Loucy (cell line): ENCODE measurements at regions not wholly inside any gene's neighbourhood (a gene's known extent, or its start where the extent isn't known, plus 50 kb on each side); places are given as distances from the start of the nearest gene placed in this dataset.

Experiments
- H2AFZ ChIP-seq: fragments of 200-600 bp; sonication (generic); 2 replicates; pipeline ENCODE4 v1.6.0; 2016; ENCODE audit warnings: antibody characterized with exemption, mild to moderate bottlenecking, low read length, moderate library complexity
- H3F3A ChIP-seq: fragments of 200-600 bp; 2 replicates; pipeline ENCODE4 v1.6.0; 2016; ENCODE audit warnings: antibody characterized with exemption, low read depth, mild to moderate bottlenecking
- H3K27me3 ChIP-seq: fragments of 200-600 bp; sonication (generic); 2 replicates; pipeline ENCODE4 v1.6.1; 2014; ENCODE audit warnings: low read length, mild to moderate bottlenecking; ENCODE audit not compliant: insufficient read depth, poor library complexity, severe bottlenecking
- H3K36me3 ChIP-seq: fragments of 200-600 bp; sonication (generic); 2 replicates; pipeline ENCODE4 v1.6.1; 2016; ENCODE audit warnings: low read length; ENCODE audit not compliant: insufficient read depth
- H3K4me1 ChIP-seq: fragments of 200-600 bp; sonication (generic); 2 replicates; pipeline ENCODE4 v1.5.1; 2014; ENCODE audit warnings: low read length, mild to moderate bottlenecking; ENCODE audit not compliant: insufficient read depth, poor library complexity, severe bottlenecking
- H3K4me2 ChIP-seq: fragments of 200-600 bp; sonication (generic); 2 replicates; pipeline ENCODE4 v1.6.0; 2014; ENCODE audit warnings: antibody characterized with exemption, low read length, low read depth, mild to moderate bottlenecking; ENCODE audit not compliant: poor library complexity, severe bottlenecking
- H3K4me3 ChIP-seq: fragments of 200-600 bp; sonication (generic); 2 replicates; pipeline ENCODE4 v1.5.1; 2014; ENCODE audit warnings: low read length, mild to moderate bottlenecking, mixed read lengths; ENCODE audit not compliant: poor library complexity, severe bottlenecking
- H3K79me2 ChIP-seq: fragments of 200-600 bp; sonication (generic); 2 replicates; pipeline ENCODE4 v1.6.1; 2014; ENCODE audit warnings: low read length; ENCODE audit not compliant: insufficient read depth
- H3K9ac ChIP-seq: fragments of 200-600 bp; sonication (generic); 2 replicates; pipeline ENCODE4 v1.6.0; 2014; ENCODE audit warnings: mild to moderate bottlenecking, low read depth, low read length, moderate library complexity; ENCODE audit not compliant: poor library complexity, severe bottlenecking
- H3K9me2 ChIP-seq: fragments of 200-600 bp; sonication (generic); replicated peaks from 2 replicates; pipeline ENCODE4 v1.6.1; 2016; ENCODE audit warnings: low read depth, low read length, mixed read lengths
- H3K9me3 ChIP-seq: fragments of 200-600 bp; sonication (generic); 2 replicates; pipeline ENCODE4 v1.6.1; 2014; ENCODE audit warnings: mild to moderate bottlenecking, antibody characterized with exemption, low read length, low read depth; ENCODE audit not compliant: insufficient read depth
- H4K20me1 ChIP-seq: fragments of 200-600 bp; sonication (generic); 2 replicates; pipeline ENCODE4 v1.6.0; 2014; ENCODE audit warnings: antibody characterized with exemption, low read length, mild to moderate bottlenecking; ENCODE audit not compliant: insufficient read depth, poor library complexity, severe bottlenecking
- CTCF ChIP-seq: fragments of 200-600 bp; sonication (generic); conservative IDR thresholded peaks from 2 replicates; pipeline ENCODE4 v1.5.1; 2014; ENCODE audit warnings: mild to moderate bottlenecking, antibody characterized with exemption, low read length
- EZH2phosphoT487 ChIP-seq: fragments of 200-600 bp; IDR thresholded peaks from 2 replicates; pipeline ENCODE4 v1.6.1; 2018; ENCODE audit warnings: antibody characterized with exemption, mild to moderate bottlenecking, moderate library complexity, borderline replicate concordance

- Histone ChIP-seq H3K9ac (no peak overlapping the region), H3K4me3 (no peak overlapping the region), H3F3A (no peaks in the 10 kb centered on the region), H3K27me3 (no peaks in the 10 kb centered on the region), H3K4me2 (no peak overlapping the region), H4K20me1 (no peaks in the 10 kb centered on the region), H2AFZ (no peak overlapping the region), H3K36me3 (no peaks in the 10 kb centered on the region), H3K9me3 (no peaks in the 10 kb centered on the region), H3K79me2 (no peaks in the 10 kb centered on the region), H3K9me2 (no peaks in the 10 kb centered on the region), H3K4me1 (no peaks in the 10 kb centered on the region)
- TF ChIP-seq CTCF (no peak), EZH2phosphoT487 (no peak)
Observed at GRCh38 chr6:55985309-55985708, 109.9 kb upstream of the BMP5 start.

GRCh38 chr6:55983861-55984260, 108.5 kb upstream of the BMP5 start:
- no peaks in the 10 kb centered on the region for H3K27me3 ChIP-seq
- no peak overlapping the region for H3K9ac ChIP-seq
- H3K36me3 ChIP-seq = no peaks in the 10 kb centered on the region
- H4K20me1 ChIP-seq = no peaks in the 10 kb centered on the region
- no peaks in the 10 kb centered on the region for H3K79me2 ChIP-seq
- H3K9me3 ChIP-seq = no peaks in the 10 kb centered on the region
- H3K4me3 ChIP-seq = no peak overlapping the region
- no peaks in the 10 kb centered on the region for H3K9me2 ChIP-seq
- TF ChIP-seq EZH2phosphoT487 = no peak
- no peak for TF ChIP-seq CTCF
- H3K4me2 ChIP-seq = no peak overlapping the region
- no peaks in the 10 kb centered on the region for H3F3A ChIP-seq
- no peaks in the 10 kb centered on the region for H3K4me1 ChIP-seq
- no peak overlapping the region for H2AFZ ChIP-seq

- Histone ChIP-seq H3K36me3 (no peaks in the 10 kb centered on the region), H3K9ac (no peak overlapping the region), H3K4me3 (no peak overlapping the region), H3K9me2 (no peaks in the 10 kb centered on the region), H2AFZ (no peak overlapping the region), H3K4me1 (no peaks in the 10 kb centered on the region), H3K4me2 (no peak overlapping the region), H3K9me3 (no peaks in the 10 kb centered on the region), H3K27me3 (no peaks in the 10 kb centered on the region), H3K79me2 (no peaks in the 10 kb centered on the region), H3F3A (no peaks in the 10 kb centered on the region), H4K20me1 (no peaks in the 10 kb centered on the region)
- TF ChIP-seq EZH2phosphoT487 = no peak
Observed at GRCh38 chr6:55981660-55982059, 106.3 kb upstream of the BMP5 start.

GRCh38 chr6:55980627-55981211, 105.3 kb upstream of the BMP5 start:
- Histone ChIP-seq H3K9me3 (no peaks in the 10 kb centered on the region), H3K4me2 (no peak overlapping the region), H3K9me2 (no peaks in the 10 kb centered on the region), H4K20me1 (no peaks in the 10 kb centered on the region), H3K27me3 (no peaks in the 10 kb centered on the region), H3K36me3 (no peaks in the 10 kb centered on the region), H3K79me2 (no peaks in the 10 kb centered on the region), H3K9ac (no peak overlapping the region), H3K4me3 (no peak overlapping the region), H3K4me1 (no peaks in the 10 kb centered on the region), H2AFZ (no peak overlapping the region), H3F3A (no peaks in the 10 kb centered on the region)
- TF ChIP-seq CTCF (peak; percentile 92), EZH2phosphoT487 (no peak)
